ENCODE measurements at regions not wholly inside any gene's neighbourhood (a gene's known extent, or its start where the extent isn't known, plus 50 kb on each side); places are given as distances from the start of the nearest gene placed in this dataset.

GRCh38 chr6:22099923-22100322 lies 196.9 kb downstream of the PRL start:
- TF ChIP-seq CTCF (optimal IDR thresholded peaks at IDR 0.05 in 1 of 3, IDR thresholded peaks at IDR 0.05 in 1 of 3, conservative IDR thresholded peaks at IDR 0.05 in 1 of 3; ENCODE audit: extremely low read depth in 1 of 3, insufficient read depth in 2 of 3, low read length in 3 of 3) (no peak), EZH2 (IDR thresholded peaks at IDR 0.05; ENCODE audit: low read length) (no peak)

All from keratinocyte (primary cell).